ENCODE measurements at regions not wholly inside any gene's neighbourhood (a gene's known extent, or its start where the extent isn't known, plus 50 kb on each side); places are given as distances from the start of the nearest gene placed in this dataset.
"Not testable (repeated sequence)": the region's sequence is repeated elsewhere in the genome, so short reads cannot be mapped to it uniquely, and the experiment has no call there.

GRCh38 chr11:96538104-96538503, 148.3 kb downstream of the JRKL start:
- H3K4me3 ChIP-seq (ENCODE audit: low read depth, low read length) = no peak overlapping the region
- no peak for DNase-seq (ENCODE audit: low read depth)
- TF ChIP-seq CTCF (conservative IDR thresholded peaks at IDR 0.05; ENCODE audit: low read depth, low read length) = no peak

- no peak overlapping the region for H3K4me3 ChIP-seq (ENCODE audit: low read depth, low read length)
- no peak for TF ChIP-seq CTCF (conservative IDR thresholded peaks at IDR 0.05; ENCODE audit: low read depth, low read length)
- DNase-seq (ENCODE audit: low read depth) = no peak
Observed at GRCh38 chr11:96538622-96539021, 148.8 kb downstream of the JRKL start.

GRCh38 chr11:96540875-96541274, 151.1 kb downstream of the JRKL start:
- DNase-seq (ENCODE audit: low read depth) = no peak
- TF ChIP-seq CTCF (conservative IDR thresholded peaks at IDR 0.05; ENCODE audit: low read depth, low read length) = no peak
- H3K4me3 ChIP-seq (ENCODE audit: low read depth, low read length) = no peak overlapping the region

- TF ChIP-seq CTCF (conservative IDR thresholded peaks at IDR 0.05; ENCODE audit: low read depth, low read length) = no peak
- no peak overlapping the region for H3K4me3 ChIP-seq (ENCODE audit: low read depth, low read length)
- DNase-seq (ENCODE audit: low read depth) = no peak
Observed at GRCh38 chr11:96543177-96543576, 153.4 kb downstream of the JRKL start.

- not testable (repeated sequence) for DNase-seq (ENCODE audit: low read depth); H3K4me3 ChIP-seq (ENCODE audit: low read depth, low read length)
Observed at GRCh38 chr11:96545192-96545591, 155.4 kb downstream of the JRKL start.

GRCh38 chr11:96551136-96551535, 161.3 kb downstream of the JRKL start:
- no peak for TF ChIP-seq CTCF (conservative IDR thresholded peaks at IDR 0.05; ENCODE audit: low read depth, low read length)
- no peak for DNase-seq (ENCODE audit: low read depth)
- no peak overlapping the region for H3K4me3 ChIP-seq (ENCODE audit: low read depth, low read length)

GRCh38 chr11:96554236-96554820, 164.5 kb downstream of the JRKL start:
- TF ChIP-seq CTCF (conservative IDR thresholded peaks at IDR 0.05; ENCODE audit: low read depth, low read length) = no peak
- H3K4me3 ChIP-seq (ENCODE audit: low read depth, low read length) = no peak overlapping the region
- DNase-seq (ENCODE audit: low read depth) = no peak

- DNase-seq (ENCODE audit: low read depth); H3K4me3 ChIP-seq (ENCODE audit: low read depth, low read length): not testable (repeated sequence)
Observed at GRCh38 chr11:96555826-96556225, 166.0 kb downstream of the JRKL start.

- not testable (repeated sequence) for H3K4me3 ChIP-seq (ENCODE audit: low read depth, low read length); DNase-seq (ENCODE audit: low read depth)
Observed at GRCh38 chr11:96560727-96561126, 170.9 kb downstream of the JRKL start.
